PC-9 (cell line): ENCODE measurements at regions not wholly inside any gene's neighbourhood (a gene's known extent, or its start where the extent isn't known, plus 50 kb on each side); places are given as distances from the start of the nearest gene placed in this dataset.

Experiments used
- CTCF ChIP-seq: fragments of 200-600 bp; sonication (generic); conservative IDR thresholded peaks from 2 replicates; pipeline ENCODE4 v1.6.1; 2017; ENCODE audit warnings: mixed run types, antibody characterized with exemption, mild to moderate bottlenecking, moderate library complexity
- EZH2 ChIP-seq: fragments of 200-600 bp; sonication (generic); IDR thresholded peaks from 2 replicates; pipeline ENCODE4 v1.8.0; 2017; ENCODE audit warnings: antibody characterized with exemption, low read depth

DNA sequence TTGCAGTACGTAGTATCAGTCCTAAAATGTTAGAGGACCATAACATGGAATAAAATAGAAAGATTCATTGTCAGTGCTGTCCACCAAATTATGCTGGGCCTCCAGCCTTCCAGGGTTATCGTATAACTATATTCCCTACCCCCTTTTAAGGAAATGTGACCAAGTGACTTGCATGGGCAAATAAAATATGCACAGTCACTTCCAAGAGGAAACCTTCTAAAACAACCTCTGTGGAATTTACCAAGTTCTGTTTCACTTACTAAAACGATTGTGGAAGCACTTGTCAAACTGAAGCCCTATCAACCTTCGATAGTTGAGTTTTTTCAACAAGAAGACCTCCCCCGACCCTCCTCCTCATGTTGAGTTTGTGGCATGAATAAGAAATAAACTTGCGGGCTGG is 345.4 kb upstream of the C16orf82 start:
- TF ChIP-seq CTCF, result no peak
- no peak for TF ChIP-seq EZH2
